ENCODE measurements at regions not wholly inside any gene's neighbourhood (a gene's known extent, or its start where the extent isn't known, plus 50 kb on each side); places are given as distances from the start of the nearest gene placed in this dataset.

DNA sequence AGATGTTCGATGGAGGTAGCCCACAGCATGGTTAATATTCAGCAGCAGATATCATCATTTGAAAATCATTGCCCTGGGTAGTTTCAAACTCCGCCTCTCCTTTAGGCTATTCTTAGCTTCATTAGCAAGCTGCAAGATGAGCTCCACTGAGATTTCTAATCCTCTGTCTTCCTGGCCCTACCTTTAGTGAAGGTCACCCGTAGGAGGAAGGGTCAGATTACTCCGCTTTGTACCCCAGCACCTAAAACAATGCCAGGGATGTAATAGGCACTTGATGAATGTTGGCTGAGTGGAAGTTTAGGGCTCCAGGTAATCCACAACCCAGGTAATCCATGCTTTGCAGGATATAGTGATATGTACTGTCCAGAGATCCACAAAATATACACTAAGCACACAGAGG lies 260.1 kb upstream of the MTNR1B start:
- DNase-seq = no peak
- H3K4me1 Mint-ChIP-seq = no peaks in the 10 kb centered on the region
- no peak overlapping the region for H3K4me3 Mint-ChIP-seq
- H3K27me3 Mint-ChIP-seq = no peaks in the 10 kb centered on the region
- H3K27ac Mint-ChIP-seq = no peak overlapping the region
- H3K9me3 Mint-ChIP-seq = peaks cover 21% of the 10 kb centered on the region
- no peaks in the 10 kb centered on the region for H3K36me3 Mint-ChIP-seq (ENCODE audit: low read depth)
- ChIA-PET CTCF (no interaction called here), POLR2A (no interaction called here)

DNA sequence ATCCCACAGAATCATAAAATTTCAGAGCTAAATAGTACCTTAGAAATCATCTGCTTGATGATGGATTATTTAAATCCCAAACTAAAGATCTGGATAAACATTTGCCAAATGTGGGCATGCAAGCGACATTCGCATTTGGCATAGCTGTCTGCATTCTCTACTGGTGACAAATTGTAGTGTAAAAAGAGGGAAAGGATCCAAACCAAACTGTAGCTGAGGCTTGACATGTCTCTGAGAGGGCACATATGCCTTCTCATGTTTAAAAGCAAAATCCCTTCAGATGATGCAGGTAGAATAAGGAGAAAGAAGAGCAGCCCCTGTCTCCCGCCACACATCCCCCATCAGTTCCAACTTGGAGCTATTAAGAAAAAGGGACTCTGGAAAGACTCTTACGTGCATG lies 257.5 kb upstream of the MTNR1B start:
- Mint-ChIP-seq H3K27me3 (no peaks in the 10 kb centered on the region), H3K36me3 (ENCODE audit: low read depth) (no peaks in the 10 kb centered on the region), H3K9me3 (peaks cover under 1% of the 10 kb centered on the region), H3K4me1 (no peaks in the 10 kb centered on the region), H3K4me3 (no peak overlapping the region), H3K27ac (no peak overlapping the region)
- ChIA-PET POLR2A (no interaction called here), CTCF (no interaction called here)
- DNase-seq = no peak

DNA sequence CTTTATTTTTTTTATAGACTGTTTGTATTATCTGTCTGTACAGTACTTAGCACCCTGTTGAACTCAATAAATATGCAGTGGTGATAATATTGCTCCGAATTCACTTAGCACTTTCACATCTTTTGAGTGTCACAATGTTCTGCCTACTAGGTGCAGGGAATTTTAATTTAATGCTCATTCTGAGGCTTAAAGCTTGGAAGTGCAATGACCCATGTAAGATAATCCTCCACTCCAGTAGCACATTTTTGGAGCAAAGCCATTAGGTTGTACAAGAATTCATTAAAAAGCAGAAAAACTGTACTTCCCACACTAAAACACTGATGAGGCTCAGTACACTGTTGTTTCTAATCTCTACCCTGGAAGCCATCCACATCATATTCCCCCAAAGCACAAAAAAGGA lies 255.3 kb upstream of the MTNR1B start:
- no peaks in the 10 kb centered on the region for H3K9me3 Mint-ChIP-seq
- DNase-seq = no peak
- H3K36me3 Mint-ChIP-seq (ENCODE audit: low read depth) = no peaks in the 10 kb centered on the region
- no peak overlapping the region for H3K4me3 Mint-ChIP-seq
- no peaks in the 10 kb centered on the region for H3K27me3 Mint-ChIP-seq
- no peaks in the 10 kb centered on the region for H3K4me1 Mint-ChIP-seq
- ChIA-PET CTCF (no interaction called here), POLR2A (no interaction called here)
- no peak overlapping the region for H3K27ac Mint-ChIP-seq

DNA sequence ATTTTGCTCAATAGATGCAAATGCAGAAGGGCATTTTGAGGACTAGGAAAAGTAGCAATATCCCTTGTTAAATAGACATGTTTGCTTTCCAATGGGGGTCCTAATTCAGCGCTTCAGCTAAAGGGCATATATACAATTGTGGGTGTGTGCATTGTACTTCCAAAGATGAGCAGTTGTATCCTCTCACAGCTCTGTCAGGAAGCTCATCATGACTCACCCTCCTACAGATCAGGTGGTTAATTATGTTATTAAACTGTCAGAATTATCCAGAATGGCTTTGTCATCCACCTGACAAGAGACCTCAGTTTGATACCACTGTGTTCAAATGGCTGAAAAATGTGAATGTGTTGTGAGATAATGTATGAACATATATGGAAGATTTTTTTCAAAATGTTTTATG lies 252.2 kb upstream of the MTNR1B start:
- Mint-ChIP-seq H3K9me3 (peaks cover 2% of the 10 kb centered on the region), H3K36me3 (ENCODE audit: low read depth) (no peaks in the 10 kb centered on the region), H3K27me3 (no peaks in the 10 kb centered on the region), H3K4me1 (no peaks in the 10 kb centered on the region), H3K4me3 (no peak overlapping the region), H3K27ac (no peak overlapping the region)
- POLR2A ChIA-PET = no interaction called here
- no peak for DNase-seq
- CTCF ChIA-PET = no interaction called here

DNA sequence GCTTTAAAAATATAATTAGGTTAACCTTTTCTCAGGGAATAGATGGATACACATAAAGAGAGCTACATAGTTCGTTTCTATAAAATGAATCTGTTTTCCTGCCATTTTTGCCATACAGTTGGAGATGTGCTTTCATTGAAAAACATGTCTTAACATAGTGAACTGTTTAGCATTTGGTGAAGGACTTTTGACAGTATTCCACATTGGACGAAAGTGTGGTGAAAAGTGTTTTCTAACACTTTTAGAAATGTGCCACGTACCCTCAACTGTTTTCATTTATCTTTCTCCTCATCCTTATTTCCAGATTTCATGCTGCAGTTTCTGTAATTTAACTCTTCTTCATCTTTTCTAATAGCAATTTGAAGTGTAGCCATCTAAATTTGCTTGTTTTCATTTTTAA lies 249.1 kb upstream of the MTNR1B start:
- Mint-ChIP-seq H3K27ac (no peak overlapping the region), H3K36me3 (ENCODE audit: low read depth) (no peaks in the 10 kb centered on the region), H3K9me3 (peaks cover 2% of the 10 kb centered on the region), H3K4me3 (no peak overlapping the region), H3K27me3 (no peaks in the 10 kb centered on the region), H3K4me1 (no peaks in the 10 kb centered on the region)
- POLR2A ChIA-PET = no interaction called here
- DNase-seq = no peak
- CTCF ChIA-PET = no interaction called here

DNA sequence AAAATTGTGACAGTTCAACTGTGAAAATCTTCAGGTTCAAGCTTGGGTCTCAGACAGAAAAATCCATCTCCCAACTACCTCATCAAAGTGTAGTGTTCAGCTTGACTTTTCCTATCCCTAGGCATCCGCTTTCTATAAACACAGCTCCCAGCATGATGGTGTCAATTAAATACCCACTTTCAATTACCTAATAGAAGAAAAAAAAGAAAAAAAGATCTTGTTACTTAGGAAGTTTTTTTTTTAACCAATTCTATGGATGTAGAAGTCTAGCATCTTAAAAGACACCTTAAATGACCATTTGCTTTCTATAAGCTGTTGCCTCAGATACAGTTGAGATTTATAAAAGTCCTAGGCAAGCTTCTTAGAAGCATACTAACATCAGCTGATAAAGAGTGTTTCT lies 244.1 kb upstream of the MTNR1B start:
- H3K4me3 Mint-ChIP-seq = no peak overlapping the region
- no peaks in the 10 kb centered on the region for H3K36me3 Mint-ChIP-seq (ENCODE audit: low read depth)
- no peaks in the 10 kb centered on the region for H3K27me3 Mint-ChIP-seq
- H3K4me1 Mint-ChIP-seq = no peaks in the 10 kb centered on the region
- no peak overlapping the region for H3K27ac Mint-ChIP-seq
- DNase-seq = no peak
- H3K9me3 Mint-ChIP-seq = peaks cover 2% of the 10 kb centered on the region
- POLR2A ChIA-PET = no interaction called here
- CTCF ChIA-PET = no interaction called here

DNA sequence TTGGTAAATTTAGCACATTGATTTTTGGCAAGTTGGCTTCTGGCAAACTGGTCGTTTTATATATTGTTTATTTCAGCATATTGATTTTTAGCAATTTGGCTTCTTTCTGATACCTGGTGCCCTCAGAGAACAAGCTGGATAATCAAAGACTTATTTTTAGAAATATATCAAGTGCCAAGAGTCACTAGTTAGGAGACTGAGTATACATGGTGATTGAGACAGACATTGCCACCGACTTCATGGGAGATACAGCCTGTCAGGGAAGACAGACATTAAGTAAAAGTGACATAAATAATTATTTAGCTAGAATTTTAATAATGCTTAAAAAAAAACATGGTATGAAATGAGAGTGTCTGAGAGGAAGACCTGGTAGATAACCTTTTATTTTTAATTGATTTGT lies 242.3 kb upstream of the MTNR1B start:
- POLR2A ChIA-PET = no interaction called here
- H3K4me3 Mint-ChIP-seq = no peak overlapping the region
- no peaks in the 10 kb centered on the region for H3K36me3 Mint-ChIP-seq (ENCODE audit: low read depth)
- CTCF ChIA-PET = no interaction called here
- no peaks in the 10 kb centered on the region for H3K4me1 Mint-ChIP-seq
- no peaks in the 10 kb centered on the region for H3K27me3 Mint-ChIP-seq
- no peaks in the 10 kb centered on the region for H3K9me3 Mint-ChIP-seq
- no peak overlapping the region for H3K27ac Mint-ChIP-seq
- no peak for DNase-seq

DNA sequence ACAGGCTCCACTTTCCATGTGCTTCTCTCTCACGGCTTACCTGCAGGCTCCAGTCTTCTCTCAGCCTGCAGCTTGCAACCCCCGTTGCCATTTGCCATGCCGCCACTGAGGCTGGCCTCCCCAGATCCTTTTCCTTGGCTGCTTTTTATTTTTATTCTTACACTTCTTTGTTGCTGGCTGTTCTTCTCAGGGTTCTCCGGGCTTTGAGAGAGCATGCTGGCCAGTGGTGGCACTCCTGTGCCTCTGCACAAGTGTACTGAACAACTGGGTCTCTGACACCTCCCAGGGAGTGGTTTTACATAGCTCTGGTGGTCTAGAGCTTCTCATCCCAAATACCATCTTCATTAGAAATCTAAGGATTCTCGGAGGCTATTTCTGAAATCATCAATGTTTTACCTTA lies 241.7 kb upstream of the MTNR1B start:
- Mint-ChIP-seq H3K4me3 (no peak overlapping the region), H3K4me1 (no peaks in the 10 kb centered on the region), H3K9me3 (no peaks in the 10 kb centered on the region), H3K27ac (no peak overlapping the region), H3K36me3 (ENCODE audit: low read depth) (no peaks in the 10 kb centered on the region), H3K27me3 (no peaks in the 10 kb centered on the region)
- ChIA-PET CTCF (no interaction called here), POLR2A (no interaction called here)
- DNase-seq = no peak

DNA sequence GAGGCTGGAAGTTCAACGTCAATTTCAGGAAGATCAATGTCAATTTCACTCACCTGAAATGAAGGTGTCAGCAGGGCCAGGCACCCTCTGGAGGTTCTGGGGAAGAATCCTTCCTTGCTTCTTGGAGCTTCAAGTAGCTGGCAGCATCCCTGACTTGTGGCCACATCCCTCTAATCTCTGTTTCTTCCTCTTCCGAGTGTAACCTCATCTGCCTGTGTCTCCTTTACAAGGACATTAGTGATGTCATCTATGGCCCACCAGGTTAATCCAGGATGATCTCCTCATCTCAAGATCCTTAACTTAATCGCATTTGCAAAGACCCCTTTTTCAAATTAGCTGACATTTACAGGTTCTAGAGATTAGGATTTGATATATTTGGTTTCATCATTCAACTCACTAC lies 240.8 kb upstream of the MTNR1B start:
- no peak for DNase-seq
- Mint-ChIP-seq H3K27ac (no peak overlapping the region), H3K9me3 (no peaks in the 10 kb centered on the region), H3K4me1 (no peaks in the 10 kb centered on the region), H3K27me3 (no peaks in the 10 kb centered on the region), H3K4me3 (no peak overlapping the region), H3K36me3 (ENCODE audit: low read depth) (no peaks in the 10 kb centered on the region)
- POLR2A ChIA-PET = no interaction called here
- CTCF ChIA-PET = no interaction called here

DNA sequence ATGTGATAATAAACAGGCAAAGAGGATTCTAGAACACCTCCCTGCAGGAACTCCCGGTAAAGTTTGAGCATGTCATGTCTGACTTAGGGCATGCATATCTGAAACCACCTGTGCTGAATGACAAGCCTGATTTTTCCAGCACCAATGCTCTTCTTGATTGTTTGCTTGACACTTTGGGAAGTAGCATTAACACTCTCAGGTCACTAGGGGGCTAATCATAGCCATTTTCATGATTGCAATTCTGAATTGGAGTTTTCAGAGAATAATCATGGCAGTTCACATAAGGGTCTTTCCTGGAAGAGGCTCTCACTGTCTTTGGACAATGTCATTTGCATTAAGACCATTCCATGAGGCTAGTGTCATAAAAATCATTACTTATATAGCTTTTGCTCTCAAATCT lies 234.4 kb upstream of the MTNR1B start:
- H3K36me3 Mint-ChIP-seq (ENCODE audit: low read depth) = no peaks in the 10 kb centered on the region

DNA sequence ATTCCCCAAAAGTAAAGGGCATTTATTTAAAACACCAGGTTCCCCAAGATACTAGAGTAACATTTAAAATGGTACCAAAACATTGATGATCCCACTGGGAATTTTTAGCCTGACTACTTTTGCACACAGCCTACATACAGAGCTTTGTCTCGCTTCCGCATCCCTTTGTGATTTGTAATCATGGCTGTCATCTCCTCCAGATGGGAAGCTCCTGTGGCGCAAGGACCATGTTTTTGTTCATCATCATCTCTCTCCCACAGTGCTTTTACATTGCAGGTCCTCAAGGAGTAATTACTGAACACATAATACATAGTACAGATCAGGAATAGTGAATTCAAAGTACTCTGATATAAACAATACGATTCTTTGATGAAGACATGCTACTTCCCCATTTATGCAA lies 231.2 kb upstream of the MTNR1B start:
- Mint-ChIP-seq H3K27me3 (no peaks in the 10 kb centered on the region), H3K9me3 (no peaks in the 10 kb centered on the region), H3K4me1 (no peaks in the 10 kb centered on the region), H3K27ac (no peak overlapping the region), H3K36me3 (ENCODE audit: low read depth) (no peaks in the 10 kb centered on the region), H3K4me3 (no peak overlapping the region)
- ChIA-PET POLR2A (no interaction called here), CTCF (no interaction called here)
- DNase-seq = no peak

More for the DNA sequence above, 234.4 kb upstream of the MTNR1B start:
- Mint-ChIP-seq H3K27me3 (no peaks in the 10 kb centered on the region), H3K4me1 (no peaks in the 10 kb centered on the region), H3K4me3 (no peak overlapping the region), H3K9me3 (no peaks in the 10 kb centered on the region), H3K27ac (no peak overlapping the region)
- POLR2A ChIA-PET = no interaction called here
- DNase-seq = no peak
- CTCF ChIA-PET = no interaction called here

DNA sequence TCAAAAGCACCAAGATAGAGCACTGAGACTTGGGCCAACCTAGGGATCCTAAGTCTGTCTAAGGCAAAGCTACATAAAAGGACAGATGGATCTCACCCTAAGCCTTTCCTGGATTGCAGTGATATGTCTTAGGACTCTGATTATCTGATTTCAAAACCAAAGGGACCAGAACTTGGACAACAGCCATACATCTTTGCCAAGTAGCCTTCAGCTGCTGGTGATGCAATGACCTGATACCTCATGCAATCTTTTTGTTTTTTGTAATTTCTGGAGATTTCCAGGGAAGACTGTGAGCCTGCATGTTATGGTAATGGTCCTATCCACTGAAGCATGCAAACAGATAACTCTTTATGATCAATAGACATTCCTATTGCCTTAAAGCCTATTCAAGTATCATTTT lies 230.4 kb upstream of the MTNR1B start:
- Mint-ChIP-seq H3K9me3 (no peaks in the 10 kb centered on the region), H3K4me1 (no peaks in the 10 kb centered on the region), H3K36me3 (ENCODE audit: low read depth) (no peaks in the 10 kb centered on the region), H3K27ac (no peak overlapping the region), H3K4me3 (no peak overlapping the region), H3K27me3 (no peaks in the 10 kb centered on the region)
- ChIA-PET POLR2A (no interaction called here), CTCF (no interaction called here)
- DNase-seq = no peak

DNA sequence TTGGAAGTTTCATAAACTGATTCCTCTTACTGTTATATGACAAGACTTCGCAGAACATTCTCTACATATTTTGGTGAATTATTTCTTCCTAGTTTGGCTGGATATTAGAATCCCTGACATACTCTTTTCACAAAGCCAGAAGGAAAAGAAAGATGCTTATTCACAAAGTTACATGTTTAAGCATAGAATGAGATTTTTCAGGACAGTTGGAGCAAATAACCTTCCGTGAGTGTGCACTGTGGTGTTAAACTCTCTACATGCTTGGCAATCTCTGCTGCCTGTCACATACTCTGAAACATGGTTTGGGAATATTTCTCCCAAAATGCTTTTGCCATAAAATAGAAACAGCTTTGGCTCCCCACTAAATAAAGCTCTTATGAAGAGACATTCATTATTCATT lies 230.0 kb upstream of the MTNR1B start:
- ChIA-PET POLR2A (no interaction called here), CTCF (no interaction called here)
- H3K27ac Mint-ChIP-seq = no peak overlapping the region
- no peak for DNase-seq
- H3K4me1 Mint-ChIP-seq = no peaks in the 10 kb centered on the region
- H3K27me3 Mint-ChIP-seq = no peaks in the 10 kb centered on the region
- H3K9me3 Mint-ChIP-seq = no peaks in the 10 kb centered on the region
- no peak overlapping the region for H3K4me3 Mint-ChIP-seq
- H3K36me3 Mint-ChIP-seq (ENCODE audit: low read depth) = no peaks in the 10 kb centered on the region

DNA sequence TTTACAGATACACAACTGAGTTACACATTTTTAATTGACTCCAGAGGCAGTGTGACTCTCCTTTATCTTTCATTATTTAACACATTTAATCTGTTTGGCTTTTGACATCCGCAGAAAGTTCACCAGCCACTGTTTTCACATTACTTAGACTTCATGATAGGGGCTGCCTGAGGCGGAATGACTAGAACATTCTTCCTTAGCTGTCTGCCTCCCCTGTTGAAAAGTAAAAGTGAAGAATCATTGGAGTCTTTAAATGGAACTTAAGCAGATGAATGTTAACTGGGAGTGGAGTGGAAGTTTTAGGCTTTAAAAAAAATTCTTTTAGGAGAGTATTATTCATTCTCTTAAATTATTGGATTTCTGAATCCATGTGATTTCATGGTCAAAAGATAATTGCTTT lies 229.2 kb upstream of the MTNR1B start:
- Mint-ChIP-seq H3K9me3 (no peaks in the 10 kb centered on the region), H3K36me3 (ENCODE audit: low read depth) (no peaks in the 10 kb centered on the region), H3K27me3 (no peaks in the 10 kb centered on the region), H3K4me3 (no peak overlapping the region), H3K4me1 (no peaks in the 10 kb centered on the region), H3K27ac (no peak overlapping the region)
- POLR2A ChIA-PET = no interaction called here
- CTCF ChIA-PET = no interaction called here
- no peak for DNase-seq

DNA sequence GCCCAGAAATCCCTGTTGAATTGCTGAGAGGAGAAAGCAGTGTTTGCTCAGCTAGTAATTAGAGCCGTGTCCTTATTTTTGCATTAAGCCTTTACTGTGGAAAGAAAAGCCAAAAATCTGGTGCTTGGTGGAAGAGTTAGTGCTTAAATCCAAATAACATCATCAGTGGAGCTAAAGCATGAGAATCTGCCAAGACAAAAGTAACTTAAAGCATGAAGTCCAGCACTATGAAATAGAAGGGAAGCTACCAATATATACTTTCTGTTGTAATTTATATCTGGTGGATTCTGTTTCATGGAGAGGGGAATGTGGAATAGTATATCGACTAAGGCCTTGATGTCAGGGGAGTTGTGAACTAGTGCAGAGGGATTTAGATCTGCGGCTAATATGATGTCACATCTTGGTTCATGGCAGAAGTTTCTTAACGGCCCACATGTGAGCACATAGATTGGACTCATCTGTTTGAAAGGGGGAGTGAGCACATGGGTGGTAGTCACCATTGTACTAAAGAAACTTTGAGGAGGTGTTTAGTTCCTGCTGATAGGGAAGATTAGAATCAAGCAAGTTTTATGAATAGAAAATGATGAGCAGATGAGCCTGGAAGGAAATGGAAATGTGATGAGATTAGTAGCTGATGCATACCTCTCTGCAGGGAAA lies 224.4 kb upstream of the MTNR1B start:
- H3K9me3 Mint-ChIP-seq = no peaks in the 10 kb centered on the region
- no peaks in the 10 kb centered on the region for H3K4me1 Mint-ChIP-seq
- no peak overlapping the region for H3K4me3 Mint-ChIP-seq
- no peaks in the 10 kb centered on the region for H3K36me3 Mint-ChIP-seq (ENCODE audit: low read depth)
- ChIA-PET POLR2A (no interaction called here), CTCF (no interaction called here)
- DNase-seq = no peak
- no peak overlapping the region for H3K27ac Mint-ChIP-seq
- no peaks in the 10 kb centered on the region for H3K27me3 Mint-ChIP-seq
